Epithelial cell of proximal tubule (primary cell): ENCODE measurements at regions not wholly inside any gene's neighbourhood (a gene's known extent, or its start where the extent isn't known, plus 50 kb on each side); places are given as distances from the start of the nearest gene placed in this dataset.
"Not testable (repeated sequence)": the region's sequence is repeated elsewhere in the genome, so short reads cannot be mapped to it uniquely, and the experiment has no call there.

ENCODE experiments used
- DNase-seq: peaks from one replicate; pipeline ENCODE4 v3.0.0-alpha.2; 2011; ENCODE audit warnings: low read depth
- H3K4me3 ChIP-seq: 2 replicates; pipeline ENCODE4 v1.5.1; 2011; ENCODE audit warnings: low read depth, mild to moderate bottlenecking, low read length
- TF ChIP-seq, protein P1 (sequence below): conservative IDR thresholded peaks from 2 replicates; pipeline ENCODE4 v1.5.1; 2012; ENCODE audit warnings: low read depth, mild to moderate bottlenecking, low read length

DNA sequence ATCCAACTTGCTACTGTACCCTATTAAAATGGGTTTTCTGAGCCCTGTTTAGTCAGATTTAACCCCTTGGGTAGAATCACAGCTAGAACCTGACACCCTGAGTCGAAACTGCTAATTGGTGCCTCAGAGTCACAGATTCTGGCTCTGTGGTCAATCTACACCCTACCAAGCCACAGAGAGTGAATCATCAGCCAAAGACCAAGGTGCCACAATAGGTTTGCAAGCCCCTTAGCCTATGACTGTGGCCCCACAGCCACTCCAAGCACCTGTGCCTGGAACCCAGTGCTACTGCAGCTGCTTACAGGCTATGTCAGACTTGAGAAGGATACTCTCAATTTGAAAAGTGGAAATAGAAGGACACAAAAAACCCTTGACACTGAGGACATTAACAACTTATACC, 202.8 kb upstream of the KCND2 start:
- no peak for DNase-seq
- H3K4me3 ChIP-seq, result no peak overlapping the region
- TF ChIP-seq, protein P1, sequence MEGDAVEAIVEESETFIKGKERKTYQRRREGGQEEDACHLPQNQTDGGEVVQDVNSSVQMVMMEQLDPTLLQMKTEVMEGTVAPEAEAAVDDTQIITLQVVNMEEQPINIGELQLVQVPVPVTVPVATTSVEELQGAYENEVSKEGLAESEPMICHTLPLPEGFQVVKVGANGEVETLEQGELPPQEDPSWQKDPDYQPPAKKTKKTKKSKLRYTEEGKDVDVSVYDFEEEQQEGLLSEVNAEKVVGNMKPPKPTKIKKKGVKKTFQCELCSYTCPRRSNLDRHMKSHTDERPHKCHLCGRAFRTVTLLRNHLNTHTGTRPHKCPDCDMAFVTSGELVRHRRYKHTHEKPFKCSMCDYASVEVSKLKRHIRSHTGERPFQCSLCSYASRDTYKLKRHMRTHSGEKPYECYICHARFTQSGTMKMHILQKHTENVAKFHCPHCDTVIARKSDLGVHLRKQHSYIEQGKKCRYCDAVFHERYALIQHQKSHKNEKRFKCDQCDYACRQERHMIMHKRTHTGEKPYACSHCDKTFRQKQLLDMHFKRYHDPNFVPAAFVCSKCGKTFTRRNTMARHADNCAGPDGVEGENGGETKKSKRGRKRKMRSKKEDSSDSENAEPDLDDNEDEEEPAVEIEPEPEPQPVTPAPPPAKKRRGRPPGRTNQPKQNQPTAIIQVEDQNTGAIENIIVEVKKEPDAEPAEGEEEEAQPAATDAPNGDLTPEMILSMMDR, result no peak

DNA sequence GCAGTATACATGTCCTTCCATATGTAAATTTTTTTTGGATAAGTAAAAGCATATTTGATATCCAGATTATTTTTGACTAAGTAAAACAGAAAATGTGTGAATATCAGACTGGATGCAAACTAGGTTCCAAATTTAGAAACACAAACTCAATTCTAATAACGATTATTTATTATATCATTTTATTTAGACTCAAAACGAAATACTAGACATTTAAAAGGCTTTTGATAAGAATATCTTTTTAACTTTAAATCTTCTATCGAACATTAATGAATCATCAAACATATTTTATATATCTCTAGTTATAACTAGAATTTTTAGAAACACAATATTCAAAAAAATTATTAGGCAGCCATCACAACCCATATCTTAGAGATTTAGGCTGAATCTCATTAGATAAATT, 195.2 kb upstream of the KCND2 start:
- no peak for DNase-seq
- no peak overlapping the region for H3K4me3 ChIP-seq
- TF ChIP-seq, protein P1, result no peak

DNA sequence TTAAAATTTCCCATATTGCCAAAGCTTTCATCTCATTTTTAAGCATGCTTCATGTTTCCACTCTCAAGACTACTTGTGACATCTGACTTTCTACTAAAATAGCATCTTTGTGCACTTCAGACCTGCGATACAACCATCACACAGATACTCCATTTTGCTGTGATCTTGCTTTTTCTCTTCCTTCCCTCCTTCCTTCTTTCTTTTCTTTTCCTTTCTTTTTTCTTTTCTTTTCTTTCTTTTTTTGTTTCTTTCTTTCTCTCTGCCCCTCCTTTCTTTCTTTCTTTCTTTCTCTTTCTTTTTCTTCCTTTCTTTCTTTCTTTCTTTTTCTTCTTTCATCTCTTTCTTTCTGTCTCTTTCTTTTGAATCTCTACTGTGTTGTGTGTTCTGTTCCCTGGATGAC, 194.0 kb upstream of the KCND2 start:
- TF ChIP-seq, protein P1, result no peak
- no peak overlapping the region for H3K4me3 ChIP-seq
- DNase-seq, result no peak

DNA sequence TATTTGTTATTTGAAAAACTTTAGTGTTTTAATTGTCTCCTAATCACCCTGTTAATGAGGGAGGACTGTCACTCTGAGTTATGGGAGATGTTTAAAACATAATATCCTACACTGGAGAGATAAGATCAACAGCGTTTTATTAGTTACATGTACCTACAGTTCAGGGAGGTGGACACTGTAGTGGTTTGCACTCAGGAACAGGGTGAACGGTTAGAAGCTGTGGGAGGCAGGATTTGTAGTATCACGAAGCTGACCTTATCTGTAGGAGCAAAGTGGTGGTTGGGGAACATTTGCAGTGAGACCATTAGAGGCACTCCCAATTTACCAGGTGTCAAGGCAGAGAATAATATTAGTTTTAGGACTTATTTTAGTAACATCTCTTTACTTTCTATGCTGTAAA, 193.3 kb upstream of the KCND2 start:
- DNase-seq, result no peak
- TF ChIP-seq, protein P1, result no peak
- no peak overlapping the region for H3K4me3 ChIP-seq

DNA sequence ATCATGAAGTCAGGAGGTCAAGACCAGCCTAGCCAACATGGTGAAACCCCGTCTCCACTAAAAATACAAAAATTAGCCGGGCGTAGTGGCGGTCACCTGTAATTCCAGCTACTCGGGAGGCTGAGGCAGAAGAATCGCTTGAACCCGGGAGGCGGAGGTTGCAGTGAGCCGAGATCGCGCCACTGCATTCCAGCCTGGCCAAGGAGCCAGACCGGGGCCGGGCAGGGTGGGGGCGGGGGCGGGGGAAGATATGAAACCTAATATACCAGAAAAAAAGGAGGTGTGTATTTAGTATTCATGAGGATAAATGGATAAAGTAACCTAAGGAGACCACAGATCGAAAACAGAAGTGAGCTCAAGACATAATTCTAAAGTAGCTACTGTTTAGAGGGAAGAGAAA, 186.5 kb upstream of the KCND2 start:
- DNase-seq, H3K4me3 ChIP-seq: not testable (repeated sequence)

DNA sequence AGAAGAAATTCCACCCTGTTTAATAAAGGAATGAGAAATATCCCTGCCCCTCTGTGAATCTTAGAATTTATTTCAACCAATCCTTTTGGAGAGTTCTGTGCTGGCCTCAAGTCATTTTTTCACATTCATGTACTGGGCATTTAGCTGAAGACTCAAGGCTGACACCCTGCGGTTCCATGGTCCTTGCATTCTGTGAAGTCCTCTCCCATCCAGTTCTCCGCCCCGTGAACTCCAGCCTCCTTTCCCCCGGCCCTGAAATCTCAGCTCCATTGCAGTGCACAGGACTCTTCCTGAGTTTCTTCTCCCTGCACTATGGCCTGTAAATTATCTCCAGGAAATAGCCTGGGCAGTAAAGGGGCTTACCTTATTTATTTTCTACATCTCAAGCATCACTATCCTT, 183.0 kb upstream of the KCND2 start:
- DNase-seq, result no peak
- H3K4me3 ChIP-seq, result no peak overlapping the region
- TF ChIP-seq, protein P1, result peak; percentile 48

DNA sequence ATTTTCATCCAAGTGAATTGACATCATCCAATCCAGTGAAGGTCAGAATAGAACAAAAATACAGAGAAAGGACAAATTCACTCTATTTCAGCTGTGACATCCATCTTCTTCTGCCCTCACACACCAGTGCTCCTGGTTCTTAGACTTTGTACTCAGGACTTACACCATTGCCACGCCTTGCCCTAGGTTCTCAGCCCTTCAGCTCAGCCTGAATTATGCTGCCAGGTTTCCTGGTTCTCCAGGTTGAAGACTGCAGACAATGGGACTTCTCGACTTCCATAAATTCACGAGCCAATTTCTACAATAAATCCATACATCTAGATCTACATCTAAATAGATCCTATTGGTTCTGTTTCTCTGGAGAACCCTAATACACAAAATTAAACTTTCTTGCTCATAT, 181.2 kb upstream of the KCND2 start:
- TF ChIP-seq, protein P1, result no peak
- H3K4me3 ChIP-seq, result no peak overlapping the region
- DNase-seq, result no peak

DNA sequence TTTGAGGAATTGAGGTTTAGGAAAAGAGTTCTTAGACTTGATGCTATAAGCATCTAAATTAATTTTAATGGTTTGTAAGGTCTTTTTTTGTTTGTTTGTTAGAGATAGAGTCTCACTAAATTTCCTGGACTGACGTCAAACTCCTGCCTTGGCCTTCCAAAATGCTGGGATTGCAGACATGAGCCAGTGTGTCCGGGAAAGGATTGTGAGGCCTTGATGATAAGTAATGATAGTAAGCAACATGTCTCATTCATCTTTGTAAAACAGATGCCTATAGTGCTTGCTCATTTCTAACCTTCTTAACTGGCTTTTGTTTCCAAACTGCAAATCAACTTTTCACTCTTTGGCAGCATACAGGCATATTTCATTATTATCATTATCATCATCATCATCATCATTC, 176.0 kb upstream of the KCND2 start:
- H3K4me3 ChIP-seq, result no peak overlapping the region
- no peak for DNase-seq
- TF ChIP-seq, protein P1, result no peak
